Thyroid gland (tissue), 4 donors: ENCODE measurements at regions not wholly inside any gene's neighbourhood (a gene's known extent, or its start where the extent isn't known, plus 50 kb on each side); places are given as distances from the start of the nearest gene placed in this dataset.

Source experiments
- DNase-seq, 2 donors: peaks; one replicate each; pipeline ENCODE4 v3.0.0-alpha.2; 2019
- H3K27ac ChIP-seq, 3 donors: fragments of 200-600 bp; sonication (generic); 1 replicate in 2 of 3; 2 replicates in 1 of 3; pipeline ENCODE4 v1.5.1; 2016 to 2019; ENCODE audit warnings: mild to moderate bottlenecking in 1 of 3, moderate library complexity in 1 of 3
- H3K27me3 ChIP-seq: fragments of 200-600 bp; sonication (generic); one replicate; pipeline ENCODE4 v1.5.1; 2019
- H3K36me3 ChIP-seq, 2 donors: fragments of 200-600 bp; sonication (generic); one replicate each; pipeline ENCODE4 v1.5.1; 2016 to 2019
- H3K4me1 ChIP-seq, 2 donors: fragments of 200-600 bp; sonication (generic); one replicate each; pipeline ENCODE4 v1.5.1; 2017 to 2019
- H3K4me3 ChIP-seq, 3 donors: fragments of 200-600 bp; sonication (generic); replicated peaks in 1 of 3; 1 replicate in 2 of 3; 2 replicates in 1 of 3; pipeline ENCODE4 v1.5.1; 2016; ENCODE audit warnings: mild to moderate bottlenecking in 1 of 3
- H3K9me3 ChIP-seq: fragments of 200-600 bp; sonication (generic); one replicate; pipeline ENCODE4 v1.5.1; 2017
- CTCF ChIP-seq, 6 experiments: fragments of 200-600 bp in 3 of 6; fragments of 450-650 bp in 3 of 6; sonication (generic) in 3 of 6; IDR thresholded peaks; one replicate each; pipeline ENCODE4 v1.5.1; 2016 to 2019; ENCODE audit warnings: antibody characterized with exemption in 6 of 6, mild to moderate bottlenecking in 2 of 6, inconsistent platforms in 1 of 6, moderate library complexity in 1 of 6
- POLR2A ChIP-seq, 2 donors: fragments of 450-650 bp; IDR thresholded peaks; one replicate each; pipeline ENCODE4 v1.6.1; 2017; ENCODE audit warnings: antibody characterized with exemption in 2 of 2, mild to moderate bottlenecking in 2 of 2, moderate library complexity in 1 of 2
- whole genome bisulfite sequencing, 2 donors: methylation state at CpG; one replicate each; pipeline ENCODE4 v1.1.5; 2017; 5-methylcytosine and 5-hydroxymethylcytosine counted together
- intact Hi-C: fragments of 100-400 bp; cut with DNase I; formaldehyde crosslinking; loops from one replicate; pipeline ENCODE4 v1.15.1; 2023

- Histone ChIP-seq H3K9me3 (no peaks in the 10 kb centered on the region), H3K4me3 (no peak overlapping the region), H3K27ac (no peak overlapping the region), H3K27me3 (no peaks in the 10 kb centered on the region), H3K36me3 (no peaks in the 10 kb centered on the region), H3K4me1 (no peaks in the 10 kb centered on the region)
- DNase-seq, result no peak
- TF ChIP-seq CTCF (IDR thresholded peaks at IDR 0.05), result no peak
- no peak for TF ChIP-seq POLR2A (IDR thresholded peaks at IDR 0.05)
- WGBS, 2 donors, result 87 to 90% methylated on average over 2 of the region's 2 CpGs
- intact Hi-C loops, result no loop called here
These were observed 208.4 kb upstream of the IRX5 start for GRCh38 chr16:54722210-54722676.

GRCh38 chr16:54720259-54720658 lies 210.4 kb upstream of the IRX5 start:
- Histone ChIP-seq H3K4me3 (no peak overlapping the region), H3K36me3 (no peaks in the 10 kb centered on the region), H3K9me3 (no peaks in the 10 kb centered on the region), H3K27ac (no peak overlapping the region), H3K27me3 (no peaks in the 10 kb centered on the region), H3K4me1 (no peaks in the 10 kb centered on the region)
- WGBS, 2 donors, result 50 to 64% methylated on average over 1 of the region's 1 CpG
- TF ChIP-seq CTCF (IDR thresholded peaks at IDR 0.05), result no peak
- TF ChIP-seq POLR2A (IDR thresholded peaks at IDR 0.05), result no peak
- intact Hi-C loops, result no loop called here
- DNase-seq, result no peak

- no peak for DNase-seq
- no peaks in the 10 kb centered on the region for H3K4me1 ChIP-seq
- no peak overlapping the region for H3K4me3 ChIP-seq
- no peaks in the 10 kb centered on the region for H3K36me3 ChIP-seq
- intact Hi-C loops, result no loop called here
- TF ChIP-seq CTCF (IDR thresholded peaks at IDR 0.05), result no peak
- no peak for TF ChIP-seq POLR2A (IDR thresholded peaks at IDR 0.05)
- H3K27ac ChIP-seq, result no peak overlapping the region
- WGBS, 2 donors, result 92 to 95% methylated on average over 10 of the region's 10 CpGs
- H3K9me3 ChIP-seq, result no peaks in the 10 kb centered on the region
- H3K27me3 ChIP-seq, result no peaks in the 10 kb centered on the region
These were observed 211.0 kb upstream of the IRX5 start for GRCh38 chr16:54719624-54720023.

- no peaks in the 10 kb centered on the region for H3K9me3 ChIP-seq
- TF ChIP-seq CTCF (IDR thresholded peaks at IDR 0.05) (no peak), POLR2A (IDR thresholded peaks at IDR 0.05) (no peak)
- no peaks in the 10 kb centered on the region for H3K27me3 ChIP-seq
- DNase-seq, result no peak
- no peak overlapping the region for H3K4me3 ChIP-seq
- H3K27ac ChIP-seq, result no peak overlapping the region
- WGBS, 2 donors, result 90 to 93% methylated on average over 12 of the region's 12 CpGs
- no peaks in the 10 kb centered on the region for H3K4me1 ChIP-seq
- intact Hi-C loops, result no loop called here
- no peaks in the 10 kb centered on the region for H3K36me3 ChIP-seq
These were observed 212.3 kb upstream of the IRX5 start for GRCh38 chr16:54718376-54718775.

DNA sequence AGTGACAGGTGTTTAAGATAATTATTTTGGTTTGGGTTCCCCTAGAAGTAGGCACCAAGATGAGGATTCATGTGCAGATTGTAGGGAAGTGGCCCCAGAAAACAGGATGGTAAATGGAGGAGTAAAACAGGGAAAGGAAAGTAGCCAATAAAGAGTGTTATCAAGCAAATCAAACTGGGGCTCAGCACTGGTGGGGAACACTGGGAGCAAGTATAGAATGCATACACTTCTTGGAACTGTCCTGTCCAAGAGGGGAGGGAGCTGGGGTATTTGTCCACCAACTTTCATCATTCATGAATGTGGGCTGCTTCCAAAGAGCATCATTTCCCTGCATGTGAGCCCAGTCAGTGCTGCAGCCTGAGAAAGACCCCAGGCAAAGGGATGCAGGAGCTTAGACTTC lies 215.7 kb upstream of the IRX5 start:
- Histone ChIP-seq H3K27me3 (no peaks in the 10 kb centered on the region), H3K4me1 (no peaks in the 10 kb centered on the region), H3K36me3 (no peaks in the 10 kb centered on the region), H3K27ac (no peak overlapping the region), H3K9me3 (no peaks in the 10 kb centered on the region), H3K4me3 (no peak overlapping the region)
- DNase-seq, result no peak
- TF ChIP-seq POLR2A (IDR thresholded peaks at IDR 0.05), result no peak
- TF ChIP-seq CTCF (IDR thresholded peaks at IDR 0.05), result no peak
- intact Hi-C loops, result no loop called here
